WTC11 (cell line): ENCODE measurements at regions not wholly inside any gene's neighbourhood (a gene's known extent, or its start where the extent isn't known, plus 50 kb on each side); places are given as distances from the start of the nearest gene placed in this dataset.

Experiments
- ATAC-seq: fragments of 200-7000 bp; cut with Tn5 transposase; 2 replicates; pipeline ENCODE4 v1.10.0; 2021; ENCODE audit warnings: mild to moderate bottlenecking, moderate library complexity
- CTCF ChIA-PET: fragments of 300-600 bp; sonication (Branson Sonifier 250); formaldehyde crosslinking; loops from one replicate; lab custom pipeline; 2021; ENCODE audit warnings: antibody characterized with exemption; lab: Charles Lee
- POLR2A ChIA-PET: fragments of 350-600 bp; sonication (Branson Sonifier 250); formaldehyde crosslinking; loops from one replicate; lab custom pipeline; 2021; ENCODE audit warnings: antibody characterized with exemption; lab: Charles Lee
- DNase-seq: peaks from one replicate; pipeline ENCODE4 v3.0.0; 2021; ENCODE audit warnings: low spot score
- H3K27ac Mint-ChIP-seq: 2 replicates; pipeline ENCODE4 v1.8.0; 2021; ENCODE audit warnings: mixed read lengths
- H3K27me3 Mint-ChIP-seq: 2 replicates; pipeline ENCODE4 v1.8.0; 2021; ENCODE audit warnings: low read depth, mild to moderate bottlenecking, moderate library complexity, mixed read lengths
- H3K36me3 Mint-ChIP-seq: 2 replicates; pipeline ENCODE4 v1.8.0; 2021; ENCODE audit warnings: mixed read lengths
- H3K4me1 Mint-ChIP-seq: 2 replicates; pipeline ENCODE4 v1.8.0; 2022; ENCODE audit warnings: mixed read lengths
- H3K4me3 Mint-ChIP-seq: 2 replicates; pipeline ENCODE4 v1.8.0; 2021; ENCODE audit warnings: mild to moderate bottlenecking, moderate library complexity, mixed read lengths
- H3K9me3 Mint-ChIP-seq: 2 replicates; pipeline ENCODE4 v1.8.0; 2021; ENCODE audit warnings: mixed read lengths
- ATF1 ChIP-seq: sonication (generic); formaldehyde crosslinking; IDR thresholded peaks from 2 replicates; pipeline ENCODE4 v1.8.1; 2023; ENCODE audit warnings: mild to moderate bottlenecking, moderate library complexity, missing genetic modification reagents
- ATF3 ChIP-seq: sonication (generic); formaldehyde crosslinking; conservative IDR thresholded peaks from 2 replicates; pipeline ENCODE4 v1.8.1; 2022; ENCODE audit warnings: mild to moderate bottlenecking, missing genetic modification reagents
- CTCF ChIP-seq: fragments of 200-600 bp; IDR thresholded peaks from 2 replicates; pipeline ENCODE4 v1.8.0; 2022; ENCODE audit warnings: antibody characterized with exemption
- E2F5 ChIP-seq: sonication (generic); formaldehyde crosslinking; IDR thresholded peaks from 2 replicates; pipeline ENCODE4 v1.8.1; 2022; ENCODE audit warnings: mild to moderate bottlenecking, moderate library complexity, missing genetic modification reagents
- FOXK1 ChIP-seq: sonication (generic); formaldehyde crosslinking; IDR thresholded peaks from 2 replicates; pipeline ENCODE4 v1.8.0; 2022; ENCODE audit warnings: mild to moderate bottlenecking, moderate library complexity, missing genetic modification reagents
- FOXP1 ChIP-seq: sonication (generic); formaldehyde crosslinking; IDR thresholded peaks from 2 replicates; pipeline ENCODE4 v1.8.0; 2022; ENCODE audit warnings: missing genetic modification reagents, mild to moderate bottlenecking, moderate library complexity, borderline replicate concordance
- NR2C2 ChIP-seq: sonication (generic); formaldehyde crosslinking; IDR thresholded peaks from 2 replicates; pipeline ENCODE4 v1.8.0; 2022; ENCODE audit warnings: mild to moderate bottlenecking, missing genetic modification reagents
- SP1 ChIP-seq: sonication (generic); formaldehyde crosslinking; conservative IDR thresholded peaks from 2 replicates; pipeline ENCODE4 v1.8.1; 2022; ENCODE audit warnings: missing genetic modification reagents
- STAT6 ChIP-seq: sonication (generic); formaldehyde crosslinking; conservative IDR thresholded peaks from 2 replicates; pipeline ENCODE4 v1.8.1; 2023; ENCODE audit warnings: mild to moderate bottlenecking, low read depth, missing genetic modification reagents, moderate library complexity
- ZBTB43 ChIP-seq: sonication (generic); formaldehyde crosslinking; IDR thresholded peaks from 2 replicates; pipeline ENCODE4 v1.8.1; 2023; ENCODE audit warnings: mild to moderate bottlenecking, missing genetic modification reagents
- ZMAT4 ChIP-seq: fragments of 250-450 bp; sonication (Bioruptor Pico); IDR thresholded peaks from 2 replicates; pipeline ENCODE4 v1.9.0; 2021; ENCODE audit warnings: mild to moderate bottlenecking
- ZNF232 ChIP-seq: sonication (generic); formaldehyde crosslinking; IDR thresholded peaks from 2 replicates; pipeline ENCODE4 v1.8.0; 2022; ENCODE audit warnings: mild to moderate bottlenecking, missing genetic modification reagents
- ZNF423 ChIP-seq: fragments of 250-450 bp; sonication (Bioruptor Pico); IDR thresholded peaks from 2 replicates; pipeline ENCODE4 v2.1.2; 2022; ENCODE audit warnings: mild to moderate bottlenecking, moderate library complexity
- ZNF512 ChIP-seq: sonication (generic); formaldehyde crosslinking; IDR thresholded peaks from 2 replicates; pipeline ENCODE4 v1.8.1; 2022; ENCODE audit warnings: missing genetic modification reagents, borderline replicate concordance

- POLR2A ChIA-PET, result no interaction called here
- peaks cover 3% of the 10 kb centered on the region for H3K9me3 Mint-ChIP-seq
- H3K4me3 Mint-ChIP-seq, result peak overlapping the region; percentile 58
Measured at GRCh38 chr20:59525500-59526241, 78.7 kb upstream of the PHACTR3 start.

GRCh38 chr20:59526242-59527225 is 77.8 kb upstream of the PHACTR3 start:
- Mint-ChIP-seq H3K4me3 (peak overlapping the region; percentile 58), H3K27me3 (peaks cover 91% of the 10 kb centered on the region), H3K36me3 (no peaks in the 10 kb centered on the region), H3K9me3 (peaks cover 11% of the 10 kb centered on the region), H3K27ac (no peak overlapping the region), H3K4me1 (peaks cover 7% of the 10 kb centered on the region)
- POLR2A ChIA-PET, result interaction anchor here (0.5 kb wide), 1 partner anchor 544 kb away, joined by 6 read pairs; no protein-coding TSS in a partner anchor
- CTCF ChIA-PET, result interaction anchor here (1.3 to 3.9 kb wide), 4 partner anchors 12 to 221 kb away, joined by 4 to 65 read pairs (median 6); no protein-coding TSS in a partner anchor
- TF ChIP-seq FOXP1 (no peak), NR2C2 (CRISPR knock-in tag) (no peak), FOXK1 (CRISPR knock-in tag) (no peak), STAT6 (no peak), SP1 (no peak), ZNF423 (no peak), ZBTB43 (no peak), ZNF232 (CRISPR knock-in tag) (no peak), ATF1 (no peak), ZMAT4 (CRISPR knock-in tag) (no peak), ATF3 (CRISPR knock-in tag) (no peak), ZNF512 (CRISPR knock-in tag) (no peak)
- peak; percentile 62 for ATAC-seq
- peak; percentile 23 for DNase-seq

More at GRCh38 chr20:59525500-59526241, 78.7 kb upstream of the PHACTR3 start:
- H3K27me3 Mint-ChIP-seq, result peaks cover 83% of the 10 kb centered on the region
- no peak overlapping the region for H3K27ac Mint-ChIP-seq
- DNase-seq (peak; percentile 82), ATAC-seq (peak; percentile 89)
- H3K4me1 Mint-ChIP-seq, result peaks cover 7% of the 10 kb centered on the region
- no peaks in the 10 kb centered on the region for H3K36me3 Mint-ChIP-seq
- TF ChIP-seq E2F5, result no peak
- peak; percentile 67 for TF ChIP-seq CTCF
- 0 out of 2 replicates have a peak, but pooled peaks have one; percentile 21 for TF ChIP-seq ZNF423
- CTCF ChIA-PET, result interaction anchor here (0.6 to 3.9 kb wide), 5 partner anchors 11 to 70 kb away, joined by 3 to 65 read pairs (median 3); no protein-coding TSS in a partner anchor
